Esophagus squamous epithelium (tissue), 5 donors: ENCODE measurements at regions not wholly inside any gene's neighbourhood (a gene's known extent, or its start where the extent isn't known, plus 50 kb on each side); places are given as distances from the start of the nearest gene placed in this dataset.

Source experiments
- DNase-seq: peaks from one replicate; lab custom pipeline; 2025; lab: John Stamatoyannopoulos, UW
- H3K27ac ChIP-seq, 4 donors: fragments of 200-600 bp; sonication (generic); one replicate each; pipeline ENCODE4 v1.5.1; 2016 to 2019; ENCODE audit warnings: mild to moderate bottlenecking in 1 of 4
- H3K27me3 ChIP-seq, 4 donors: fragments of 200-600 bp; sonication (generic); 1 replicate in 3 of 4; 2 replicates in 1 of 4; pipeline versions ENCODE4 v1.5.1 to v1.6.0; 2017 to 2021; ENCODE audit warnings: antibody characterized with exemption in 1 of 4
- H3K36me3 ChIP-seq, 3 donors: fragments of 200-600 bp; sonication (generic); one replicate each; pipeline ENCODE4 v1.5.1; 2016 to 2019
- H3K4me1 ChIP-seq, 3 donors: fragments of 200-600 bp; sonication (generic); one replicate each; pipeline ENCODE4 v1.5.1; 2017 to 2019
- H3K4me3 ChIP-seq, 4 donors: fragments of 200-600 bp; sonication (generic); 1 replicate in 3 of 4; 2 replicates in 1 of 4; pipeline ENCODE4 v1.5.1; 2016 to 2019; ENCODE audit warnings: mild to moderate bottlenecking in 2 of 4, moderate library complexity in 1 of 4
- H3K9me3 ChIP-seq, 3 donors: fragments of 200-600 bp; sonication (generic); one replicate each; pipeline ENCODE4 v1.5.1; 2016 to 2019
- CTCF ChIP-seq, 6 experiments: fragments of 450-650 bp in 4 of 6; fragments of 200-600 bp in 2 of 6; sonication (generic) in 2 of 6; IDR thresholded peaks; one replicate each; pipeline ENCODE4 v1.5.1; 2016 to 2019; ENCODE audit warnings: antibody characterized with exemption in 6 of 6, mild to moderate bottlenecking in 4 of 6, moderate library complexity in 4 of 6
- POLR2A ChIP-seq, 4 donors: fragments of 450-650 bp; IDR thresholded peaks; one replicate each; pipeline ENCODE4 v1.6.1; 2017; ENCODE audit warnings: antibody characterized with exemption in 4 of 4, mild to moderate bottlenecking in 4 of 4, moderate library complexity in 3 of 4
- WGBS, 2 donors: methylation state at CpG; one replicate each; pipeline ENCODE4 v1.1.5; 2018; 5-methylcytosine and 5-hydroxymethylcytosine counted together
- intact Hi-C: fragments of 100-400 bp; cut with DNase I; formaldehyde crosslinking; loops from one replicate; pipeline ENCODE4 v1.15.0; 2022
- donor health status: DM: yes; HTN: yes; CAD: no.

- DNase-seq = no peak
- intact Hi-C loops = no loop called here
- WGBS, 2 donors = 91 to 98% methylated on average over 5 of the region's 5 CpGs
- Histone ChIP-seq H3K36me3 (no peaks in the 10 kb centered on the region), H3K4me1 (peaks cover 0 to 10% (median 0%) of the 10 kb centered on the region in 3 donors), H3K9me3 (no peaks in the 10 kb centered on the region), H3K4me3 (no peak overlapping the region), H3K27ac (no peak overlapping the region), H3K27me3 (peaks cover 0 to 21% (median 0%) of the 10 kb centered on the region in 4 donors)
- TF ChIP-seq POLR2A (IDR thresholded peaks at IDR 0.05) (no peak), CTCF (IDR thresholded peaks at IDR 0.05) (no peak)
Measured at GRCh38 chr4:188279184-188279583, 139.9 kb downstream of the TRIML1 start.

GRCh38 chr4:188282471-188283232 lies 143.4 kb downstream of the TRIML1 start:
- Histone ChIP-seq H3K9me3 (no peaks in the 10 kb centered on the region), H3K27ac (no peak overlapping the region), H3K4me1 (peaks cover 0 to 10% (median 0%) of the 10 kb centered on the region in 3 donors), H3K27me3 (peaks cover 0 to 21% (median 0%) of the 10 kb centered on the region in 4 donors), H3K4me3 (peak overlapping the region in 2 of 4 donors; percentile 18 to 42), H3K36me3 (no peaks in the 10 kb centered on the region)
- TF ChIP-seq CTCF (IDR thresholded peaks at IDR 0.05) (no peak), POLR2A (IDR thresholded peaks at IDR 0.05) (no peak)
- DNase-seq = no peak
- WGBS, 2 donors = 10 to 33% methylated on average over 19 to 26 of the region's 55 CpGs
- intact Hi-C loops = no loop called here

- no peak overlapping the region for H3K4me3 ChIP-seq
- DNase-seq = no peak
- no peaks in the 10 kb centered on the region for H3K36me3 ChIP-seq
- no peaks in the 10 kb centered on the region for H3K9me3 ChIP-seq
- 85 to 92% methylated on average over 11 of the region's 11 CpGs for WGBS, 2 donors
- H3K27ac ChIP-seq = no peak overlapping the region
- intact Hi-C loops = no loop called here
- peaks cover 0 to 8% (median 0%) of the 10 kb centered on the region in 3 donors for H3K4me1 ChIP-seq
- TF ChIP-seq POLR2A (IDR thresholded peaks at IDR 0.05) = no peak
- no peak for TF ChIP-seq CTCF (IDR thresholded peaks at IDR 0.05)
- peaks cover 0 to 15% (median 0%) of the 10 kb centered on the region in 4 donors for H3K27me3 ChIP-seq
Measured at GRCh38 chr4:188287169-188287894, 148.1 kb downstream of the TRIML1 start.

GRCh38 chr4:188289531-188290125 lies 150.4 kb downstream of the TRIML1 start:
- 44 to 62% methylated on average over 5 of the region's 5 CpGs for WGBS, 2 donors
- Histone ChIP-seq H3K27me3 (no peaks in the 10 kb centered on the region), H3K9me3 (no peaks in the 10 kb centered on the region), H3K36me3 (no peaks in the 10 kb centered on the region), H3K4me3 (no peak overlapping the region), H3K27ac (no peak overlapping the region), H3K4me1 (no peaks in the 10 kb centered on the region)
- TF ChIP-seq CTCF (IDR thresholded peaks at IDR 0.05) = no peak
- TF ChIP-seq POLR2A (IDR thresholded peaks at IDR 0.05) = no peak
- intact Hi-C loops = no loop called here
- DNase-seq = no peak

- no peak overlapping the region for H3K27ac ChIP-seq
- intact Hi-C loops = no loop called here
- H3K36me3 ChIP-seq = no peaks in the 10 kb centered on the region
- H3K9me3 ChIP-seq = no peaks in the 10 kb centered on the region
- H3K4me1 ChIP-seq = no peaks in the 10 kb centered on the region
- H3K27me3 ChIP-seq = no peaks in the 10 kb centered on the region
- DNase-seq = no peak
- 69 to 79% methylated on average over 1 of the region's 1 CpG for WGBS, 2 donors
- no peak overlapping the region for H3K4me3 ChIP-seq
- TF ChIP-seq CTCF (IDR thresholded peaks at IDR 0.05) (no peak), POLR2A (IDR thresholded peaks at IDR 0.05) (no peak)
Measured at GRCh38 chr4:188295899-188296298, 156.7 kb downstream of the TRIML1 start.
